Kidney epithelial cell (primary cell): ENCODE measurements at regions not wholly inside any gene's neighbourhood (a gene's known extent, or its start where the extent isn't known, plus 50 kb on each side); places are given as distances from the start of the nearest gene placed in this dataset.

Experiments used
- DNase-seq: peaks from one replicate; pipeline ENCODE4 v3.0.0-alpha.2; 2010; ENCODE audit warnings: low read depth
- H3K27me3 ChIP-seq: 2 replicates; pipeline ENCODE4 v1.6.0; 2011; ENCODE audit warnings: low read length; ENCODE audit not compliant: control insufficient read depth, insufficient read depth
- H3K36me3 ChIP-seq: 2 replicates; pipeline ENCODE4 v1.5.1; 2011; ENCODE audit warnings: low read length; ENCODE audit not compliant: control insufficient read depth, insufficient read depth
- H3K4me3 ChIP-seq: 2 replicates; pipeline ENCODE4 v1.5.1; 2011; ENCODE audit warnings: low read depth, mild to moderate bottlenecking, control low read depth, low read length
- TF ChIP-seq, protein P1 (sequence below): IDR thresholded peaks from 2 replicates; pipeline ENCODE4 v1.5.1; 2011; ENCODE audit warnings: mild to moderate bottlenecking, moderate library complexity, low read length, control low read depth, inconsistent platforms; ENCODE audit not compliant: insufficient read depth, poor library complexity, severe bottlenecking

DNA sequence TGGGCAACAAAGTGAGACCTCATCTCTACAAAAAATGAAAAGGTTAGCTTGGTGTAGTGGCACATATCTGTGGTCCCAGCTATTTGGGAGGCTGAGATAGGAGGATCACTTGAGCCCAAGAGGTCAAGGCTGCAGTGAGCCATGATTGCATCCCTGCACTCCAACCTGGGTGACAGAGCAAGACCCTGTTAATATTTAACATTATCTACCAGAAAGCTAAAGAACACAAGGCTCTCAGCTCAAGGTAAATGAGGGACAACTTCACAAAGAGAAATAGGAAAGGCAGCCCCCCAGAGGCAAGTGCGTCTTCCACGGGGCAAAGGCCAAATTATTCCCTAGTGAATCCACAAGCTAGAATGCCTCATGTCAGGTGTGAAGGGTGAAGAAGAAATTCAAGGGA lies 109.6 kb upstream of the PFKP start:
- TF ChIP-seq, protein P1, sequence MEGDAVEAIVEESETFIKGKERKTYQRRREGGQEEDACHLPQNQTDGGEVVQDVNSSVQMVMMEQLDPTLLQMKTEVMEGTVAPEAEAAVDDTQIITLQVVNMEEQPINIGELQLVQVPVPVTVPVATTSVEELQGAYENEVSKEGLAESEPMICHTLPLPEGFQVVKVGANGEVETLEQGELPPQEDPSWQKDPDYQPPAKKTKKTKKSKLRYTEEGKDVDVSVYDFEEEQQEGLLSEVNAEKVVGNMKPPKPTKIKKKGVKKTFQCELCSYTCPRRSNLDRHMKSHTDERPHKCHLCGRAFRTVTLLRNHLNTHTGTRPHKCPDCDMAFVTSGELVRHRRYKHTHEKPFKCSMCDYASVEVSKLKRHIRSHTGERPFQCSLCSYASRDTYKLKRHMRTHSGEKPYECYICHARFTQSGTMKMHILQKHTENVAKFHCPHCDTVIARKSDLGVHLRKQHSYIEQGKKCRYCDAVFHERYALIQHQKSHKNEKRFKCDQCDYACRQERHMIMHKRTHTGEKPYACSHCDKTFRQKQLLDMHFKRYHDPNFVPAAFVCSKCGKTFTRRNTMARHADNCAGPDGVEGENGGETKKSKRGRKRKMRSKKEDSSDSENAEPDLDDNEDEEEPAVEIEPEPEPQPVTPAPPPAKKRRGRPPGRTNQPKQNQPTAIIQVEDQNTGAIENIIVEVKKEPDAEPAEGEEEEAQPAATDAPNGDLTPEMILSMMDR = no peak
- DNase-seq = no peak
- Histone ChIP-seq H3K4me3 (no peak overlapping the region), H3K27me3 (no peaks in the 10 kb centered on the region), H3K36me3 (no peaks in the 10 kb centered on the region)

DNA sequence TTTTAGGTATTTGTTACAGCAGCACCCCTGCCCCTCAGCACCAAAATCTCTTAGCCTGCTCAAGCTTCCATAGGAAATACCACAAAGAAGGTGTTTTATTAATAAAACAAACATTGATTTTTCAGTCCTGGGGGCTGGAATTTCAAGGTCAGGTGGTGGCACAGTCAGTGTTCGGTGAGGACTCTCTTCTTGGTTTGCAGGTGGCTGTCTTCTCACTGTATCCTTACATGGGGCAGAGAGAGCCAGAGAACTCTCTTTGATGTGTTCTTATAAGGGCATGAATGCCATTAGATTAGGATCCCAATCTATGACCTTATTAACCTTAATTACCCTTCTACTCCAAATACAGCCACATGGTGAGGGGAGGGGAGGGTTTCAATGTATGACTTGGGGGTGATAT lies 112.3 kb upstream of the PFKP start:
- no peaks in the 10 kb centered on the region for H3K36me3 ChIP-seq
- no peak for DNase-seq
- H3K4me3 ChIP-seq = no peak overlapping the region
- H3K27me3 ChIP-seq = no peaks in the 10 kb centered on the region
- TF ChIP-seq, protein P1 = no peak

DNA sequence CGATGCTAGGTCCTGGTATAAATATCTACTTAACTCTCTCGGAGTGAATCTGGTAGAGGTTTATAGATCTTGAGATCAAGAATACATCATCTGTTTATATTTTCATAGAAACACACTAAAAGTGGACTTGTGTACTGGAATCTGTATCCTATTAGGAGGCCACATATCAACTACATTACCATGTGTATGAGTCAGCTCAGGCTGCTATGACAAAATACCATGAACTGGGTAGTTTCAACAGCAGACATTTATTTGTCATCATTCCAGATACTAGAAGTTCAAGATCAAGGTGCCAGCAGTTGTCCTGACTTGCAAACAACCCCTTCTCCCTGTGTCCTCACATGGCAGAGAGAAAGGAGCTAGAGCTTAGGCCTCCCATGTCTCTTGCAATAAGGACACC lies 113.9 kb upstream of the PFKP start:
- TF ChIP-seq, protein P1 = no peak
- no peak overlapping the region for H3K4me3 ChIP-seq
- no peaks in the 10 kb centered on the region for H3K27me3 ChIP-seq
- H3K36me3 ChIP-seq = no peaks in the 10 kb centered on the region
- DNase-seq = no peak

DNA sequence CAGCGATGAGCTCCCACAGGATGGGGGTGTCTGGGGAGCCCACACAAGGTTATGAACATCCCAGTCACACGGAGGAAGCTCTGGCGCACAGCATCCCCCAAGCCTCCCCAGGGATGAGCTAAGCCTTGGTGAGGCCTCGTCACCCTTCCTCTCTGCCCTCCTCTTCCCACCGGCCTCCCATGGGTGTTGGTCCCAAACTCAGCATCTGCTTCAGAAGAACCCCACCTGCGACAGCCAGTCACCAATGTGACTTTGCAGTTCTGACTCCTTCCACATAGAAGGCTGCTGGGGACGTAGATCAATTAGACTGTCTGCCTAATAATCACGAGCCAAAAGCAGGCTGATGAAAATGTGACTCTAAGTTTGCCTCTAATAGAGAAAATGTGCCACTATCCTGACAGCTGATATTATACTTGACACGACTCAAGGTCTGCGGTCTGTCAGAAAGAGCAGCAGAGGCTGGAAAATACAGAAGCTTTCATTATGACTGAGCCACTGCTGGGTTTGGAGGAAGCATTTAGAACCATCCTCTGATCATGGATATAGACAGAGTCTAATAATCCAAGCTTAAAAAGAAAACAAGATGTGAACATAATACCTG lies 116.0 kb upstream of the PFKP start:
- Histone ChIP-seq H3K36me3 (no peaks in the 10 kb centered on the region), H3K4me3 (no peak overlapping the region), H3K27me3 (no peaks in the 10 kb centered on the region)
- TF ChIP-seq, protein P1 = no peak
- no peak for DNase-seq

DNA sequence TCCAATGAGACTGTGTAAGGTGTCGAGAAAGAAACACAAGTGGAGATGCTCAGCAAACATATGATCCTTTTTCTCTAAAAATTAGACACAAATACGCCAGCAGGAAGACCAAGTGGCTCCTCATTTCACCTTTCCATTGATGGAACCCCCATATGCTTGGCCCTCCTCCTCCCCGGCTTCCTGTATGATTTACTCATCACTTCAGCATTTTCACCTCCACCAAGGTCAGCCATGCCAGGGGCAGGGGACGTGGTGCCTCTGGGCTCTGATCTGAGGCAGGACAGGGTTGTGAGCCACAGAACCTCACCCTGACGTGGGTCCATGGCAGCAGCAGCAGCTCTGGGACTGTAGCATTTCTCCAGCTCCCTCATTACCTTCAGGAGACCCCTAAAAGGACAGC lies 116.8 kb upstream of the PFKP start:
- no peak for DNase-seq
- TF ChIP-seq, protein P1 = no peak
- H3K27me3 ChIP-seq = no peaks in the 10 kb centered on the region
- H3K4me3 ChIP-seq = no peak overlapping the region
- no peaks in the 10 kb centered on the region for H3K36me3 ChIP-seq

DNA sequence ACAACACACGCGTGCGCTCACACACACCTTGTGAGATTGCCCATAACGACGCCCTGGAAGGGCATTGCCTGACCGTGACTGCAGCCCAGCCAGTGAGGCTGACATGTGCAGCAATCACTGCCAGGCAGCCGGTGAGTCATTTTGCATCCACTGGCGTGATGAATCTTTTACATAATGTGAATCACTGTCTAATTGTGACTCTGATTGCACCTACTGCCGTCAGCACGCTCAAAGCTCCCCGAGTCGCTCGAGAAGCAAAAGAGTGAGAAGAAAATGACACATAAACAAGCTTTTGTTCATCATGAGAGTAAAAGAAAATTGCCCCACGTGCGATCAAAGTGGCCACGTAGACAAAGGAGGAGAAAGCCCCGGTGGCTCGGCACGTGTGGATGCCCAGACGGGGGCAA lies 117.4 kb upstream of the PFKP start:
- peak; percentile 45 for DNase-seq
- Histone ChIP-seq H3K4me3 (no peak overlapping the region), H3K27me3 (no peaks in the 10 kb centered on the region), H3K36me3 (no peaks in the 10 kb centered on the region)
- TF ChIP-seq, protein P1 = no peak
